GM21576 (cell line): ENCODE measurements at regions not wholly inside any gene's neighbourhood (a gene's known extent, or its start where the extent isn't known, plus 50 kb on each side); places are given as distances from the start of the nearest gene placed in this dataset.

Experiments used
- ATAC-seq: cut with Tn5 transposase; IDR thresholded peaks from one replicate; pipeline ENCODE4 v1.9.1; 2021; ENCODE audit warnings: mild to moderate bottlenecking, moderate library complexity; ENCODE audit not compliant: unreplicated experiment

DNA sequence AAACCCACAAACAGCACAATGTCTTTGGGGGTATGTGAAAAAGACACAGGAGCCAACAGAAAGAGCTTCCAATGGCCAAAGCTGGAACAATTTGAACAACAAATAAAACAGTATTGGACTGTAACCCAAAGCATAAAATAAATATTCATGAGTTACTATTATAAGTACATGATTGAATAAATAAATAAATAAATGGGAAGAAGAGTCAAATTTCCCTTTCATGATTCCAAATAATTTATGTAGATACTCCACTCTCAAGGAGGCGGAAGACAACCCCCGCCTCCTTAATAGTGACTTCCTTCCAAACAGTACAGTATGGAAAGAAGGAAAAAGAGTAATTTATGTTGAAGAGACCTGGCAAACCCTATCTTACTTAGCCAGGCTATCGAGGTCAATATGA is 124.4 kb upstream of the P2RY1 start:
- no peak for ATAC-seq

GRCh38 chr3:152713989-152714388 is 120.9 kb upstream of the P2RY1 start:
- ATAC-seq: no peak

GRCh38 chr3:152714507-152714906 is 120.4 kb upstream of the P2RY1 start:
- ATAC-seq: no peak

- no peak for ATAC-seq
These were observed 117.7 kb upstream of the P2RY1 start for GRCh38 chr3:152717252-152717651.

- ATAC-seq: no peak
These were observed 116.1 kb upstream of the P2RY1 start for GRCh38 chr3:152718810-152719209.

- ATAC-seq: no peak
These were observed 115.7 kb upstream of the P2RY1 start for GRCh38 chr3:152719264-152719663.

DNA sequence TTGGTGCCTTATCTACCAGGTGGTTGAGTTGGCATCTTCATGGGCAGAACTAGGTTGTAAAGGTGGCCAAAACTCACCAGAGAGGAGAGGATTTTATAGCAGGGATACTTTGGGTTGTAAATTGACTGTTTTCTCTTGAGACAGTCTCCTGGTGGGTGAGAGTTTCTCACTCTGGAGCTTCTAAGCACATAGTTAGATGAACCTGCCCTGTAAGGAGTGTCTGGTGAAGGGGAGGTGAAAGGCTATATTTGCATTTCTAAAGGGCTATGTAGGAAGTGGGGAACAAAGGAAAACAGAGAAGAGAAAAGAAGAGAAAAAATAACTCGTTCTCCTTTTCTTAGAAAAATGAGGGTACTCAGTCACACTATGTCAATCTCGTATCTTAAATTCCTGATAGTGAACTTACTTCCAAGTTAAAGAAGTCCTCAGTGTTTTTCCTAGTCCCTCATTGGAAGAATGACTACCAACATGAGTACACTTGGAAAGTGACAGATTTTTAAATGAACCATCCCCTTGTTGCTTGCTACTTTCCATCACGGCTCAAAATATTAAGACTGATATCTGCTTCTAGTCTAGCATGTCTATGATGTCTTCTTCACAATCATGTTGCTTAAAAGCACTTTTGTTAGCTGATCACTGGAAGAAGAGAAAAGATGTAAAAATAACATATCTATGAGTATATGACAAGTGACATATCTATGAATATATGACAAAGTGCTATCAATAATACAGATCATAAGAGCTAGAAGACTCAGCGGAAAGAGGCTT is 113.8 kb upstream of the P2RY1 start:
- no peak for ATAC-seq

- no peak for ATAC-seq
These were observed 110.7 kb upstream of the P2RY1 start for GRCh38 chr3:152724270-152724669.

DNA sequence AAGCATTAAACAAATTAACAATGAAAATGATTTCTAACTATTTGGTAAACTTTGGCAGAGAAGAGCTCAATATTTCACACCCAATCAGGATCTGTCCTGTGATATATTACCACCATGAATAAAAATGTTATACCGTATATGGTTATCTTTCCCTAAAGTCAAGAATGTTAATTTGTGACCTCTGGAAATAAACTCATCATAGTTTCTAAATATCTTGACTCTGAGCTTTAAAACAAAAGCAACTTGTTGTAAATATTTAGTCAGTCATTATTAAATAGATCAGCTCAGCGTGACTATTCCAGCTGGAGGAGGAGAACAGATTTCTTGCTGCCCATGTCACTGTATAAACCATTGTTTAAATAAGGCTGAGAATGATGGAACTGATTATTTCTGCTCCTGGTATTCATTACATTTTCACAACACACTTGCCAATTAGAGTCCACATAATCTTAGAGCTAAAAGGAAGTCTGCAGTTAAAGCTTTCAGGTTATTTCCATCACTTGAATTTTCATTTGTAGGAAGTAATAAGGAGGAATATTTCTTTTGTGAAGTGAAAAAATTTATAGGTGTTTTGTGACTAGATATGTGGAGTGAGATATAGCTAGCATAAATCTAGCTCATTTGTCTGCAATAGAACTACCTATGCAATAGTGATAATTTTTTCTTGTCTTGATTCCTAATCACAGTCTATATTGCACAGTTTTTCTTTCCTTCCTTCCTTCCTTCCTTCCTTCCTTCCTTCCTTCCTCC is 106.5 kb upstream of the P2RY1 start:
- ATAC-seq: no peak

GRCh38 chr3:152729906-152730305 is 105.0 kb upstream of the P2RY1 start:
- ATAC-seq: no peak

- no peak for ATAC-seq
These were observed 103.4 kb upstream of the P2RY1 start for GRCh38 chr3:152731511-152731910.

DNA sequence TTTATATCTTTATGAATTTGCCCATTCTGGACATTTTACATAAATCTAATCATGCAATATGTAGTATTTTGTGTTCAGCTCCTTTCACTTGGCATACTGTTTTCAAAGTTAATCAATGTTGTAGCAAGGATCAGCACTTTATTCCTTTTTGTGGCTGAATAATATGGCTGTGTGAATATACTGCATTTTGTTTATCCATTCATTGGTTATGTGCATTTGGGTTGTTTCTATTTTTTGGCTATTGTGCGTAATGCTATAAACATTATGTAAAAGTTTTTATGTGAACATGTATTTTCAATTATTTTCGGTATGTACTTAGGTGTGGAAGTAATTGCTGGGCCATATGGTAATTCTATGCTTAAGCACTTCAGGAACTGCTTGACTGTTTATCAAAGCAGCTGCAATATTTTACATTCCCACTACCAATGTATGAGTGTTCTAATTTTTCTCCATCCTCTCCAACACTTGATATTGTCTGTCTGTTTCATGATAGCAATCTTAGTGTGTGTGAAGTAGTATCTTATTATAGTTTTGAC is 101.3 kb upstream of the P2RY1 start:
- no peak for ATAC-seq

DNA sequence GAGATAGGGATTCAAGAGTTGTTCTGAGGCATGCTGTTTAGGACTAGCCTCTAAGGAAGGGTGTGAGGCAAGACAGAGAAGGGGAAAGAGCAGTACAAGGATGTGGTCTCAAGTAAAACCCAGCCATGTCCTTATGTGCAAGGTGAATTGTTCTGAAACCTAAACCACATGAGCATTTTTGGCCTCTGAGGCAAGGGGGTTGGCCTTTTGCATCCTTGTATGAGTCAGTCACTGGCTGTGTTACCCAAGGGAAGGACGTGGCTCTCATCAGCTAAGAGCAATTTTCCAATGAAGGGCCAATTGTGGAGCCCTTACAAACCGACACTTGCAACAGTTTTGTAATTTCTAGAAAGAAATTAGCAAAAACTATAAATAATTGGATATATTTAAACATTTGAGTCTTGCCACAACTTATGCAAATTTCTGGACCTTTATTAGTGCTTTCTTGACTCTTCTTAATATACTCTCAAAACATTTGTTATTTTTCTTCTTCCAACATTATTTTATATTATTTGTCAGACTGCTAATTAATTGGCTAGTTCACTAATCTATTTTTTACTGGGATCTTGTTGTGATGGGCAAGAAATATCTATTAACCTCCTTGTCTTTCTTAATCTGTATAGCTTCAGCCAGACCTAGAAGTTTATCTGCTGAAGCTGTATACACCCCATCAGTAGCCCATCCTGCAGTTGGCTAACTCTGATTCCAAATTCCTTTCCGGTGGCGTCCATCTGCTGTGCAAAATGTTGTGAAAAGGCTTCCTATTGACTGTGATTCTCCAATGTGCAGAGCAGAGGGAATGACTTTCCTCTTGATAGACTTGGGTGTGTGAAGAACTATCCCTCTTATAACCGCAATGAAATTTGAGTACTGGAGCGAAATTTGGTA is 97.7 kb upstream of the P2RY1 start:
- peak; percentile 99 for ATAC-seq

DNA sequence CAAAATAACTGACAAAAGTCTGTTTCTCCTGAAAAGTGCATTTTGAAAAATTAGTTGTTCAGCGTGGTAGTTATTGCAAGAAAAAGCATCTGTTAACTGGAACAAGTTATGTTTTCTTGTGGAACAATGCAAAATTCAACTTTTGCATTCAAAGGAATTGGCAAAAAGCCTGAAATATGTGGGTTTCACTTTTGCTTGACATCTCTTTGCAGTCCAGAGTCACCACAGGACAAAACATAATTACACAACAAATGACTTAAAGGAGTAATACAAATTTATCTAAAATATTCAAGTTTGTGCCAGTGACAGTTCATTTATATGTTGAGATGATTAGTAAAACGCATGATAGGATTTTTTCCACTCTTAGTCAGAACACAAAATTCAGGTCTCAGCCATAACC is 96.3 kb upstream of the P2RY1 start:
- no peak for ATAC-seq

GRCh38 chr3:152742368-152743347 is 92.3 kb upstream of the P2RY1 start:
- peak; percentile 57 for ATAC-seq

GRCh38 chr3:152745646-152746045 is 89.3 kb upstream of the P2RY1 start:
- ATAC-seq: no peak

DNA sequence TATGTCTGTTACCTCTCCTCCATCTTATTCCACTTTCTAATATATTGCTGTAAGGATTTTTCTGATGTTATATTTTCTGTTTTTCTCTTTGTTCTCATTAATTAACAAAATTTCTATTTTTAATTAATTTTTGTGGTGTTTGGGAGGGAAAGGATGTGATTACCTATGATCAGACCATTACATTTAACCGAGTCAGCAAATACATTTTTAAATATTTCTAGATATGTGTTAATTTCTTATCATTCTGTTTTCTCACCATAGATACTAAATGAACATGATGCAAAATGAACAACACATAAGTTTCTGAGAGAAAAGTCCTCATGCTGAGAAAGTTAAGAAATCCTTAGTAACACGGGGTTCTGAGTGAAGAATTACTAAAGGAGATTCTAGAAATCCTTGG is 80.6 kb upstream of the P2RY1 start:
- no peak for ATAC-seq

DNA sequence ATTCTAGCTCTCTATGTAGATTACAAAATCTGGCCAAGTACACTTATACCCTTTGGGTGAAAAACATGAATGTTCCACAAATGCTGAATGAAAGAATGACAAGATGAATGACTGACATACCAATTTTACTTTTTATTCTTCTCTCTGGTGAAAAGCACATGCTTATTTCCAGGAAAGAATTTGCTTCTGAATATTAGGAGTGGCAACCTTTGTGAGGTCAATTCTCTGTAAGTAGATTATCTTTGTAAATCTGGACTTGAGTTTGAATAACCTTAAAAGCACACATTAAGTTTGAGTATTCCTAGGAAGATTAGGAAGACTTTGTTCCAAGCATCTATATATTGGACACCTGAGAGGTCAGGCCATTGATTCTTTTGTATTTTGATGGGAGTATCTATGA is 78.1 kb upstream of the P2RY1 start:
- no peak for ATAC-seq

GRCh38 chr3:152760024-152760563 is 74.8 kb upstream of the P2RY1 start:
- peak; percentile 82 for ATAC-seq

- ATAC-seq: peak; percentile 42
These were observed 74.3 kb upstream of the P2RY1 start for GRCh38 chr3:152760591-152760990.
